SK-N-SH treated with all-trans-retinoic acid at 6 μM for 48 hours (cell line): ENCODE measurements at regions not wholly inside any gene's neighbourhood (a gene's known extent, or its start where the extent isn't known, plus 50 kb on each side); places are given as distances from the start of the nearest gene placed in this dataset.

ENCODE experiments used
- RARB ChIP-seq: fragments of 250-450 bp; sonication (Bioruptor Pico); IDR thresholded peaks from 2 replicates; pipeline ENCODE4 v1.8.0; 2021; ENCODE audit warnings: mild to moderate bottlenecking, moderate library complexity
- ZNF565 ChIP-seq: fragments of 450-650 bp; formaldehyde crosslinking; conservative IDR thresholded peaks from 2 replicates; pipeline ENCODE4 v1.5.0; 2020; ENCODE audit warnings: low read depth, mild to moderate bottlenecking, moderate library complexity
- ZNF70 ChIP-seq: fragments of 450-650 bp; formaldehyde crosslinking; IDR thresholded peaks from 2 replicates; pipeline ENCODE4 v1.5.0; 2020; ENCODE audit warnings: mild to moderate bottlenecking, moderate library complexity

- TF ChIP-seq ZNF70 (CRISPR knock-in tag) (no peak), RARB (CRISPR knock-in tag) (no peak), ZNF565 (CRISPR knock-in tag) (no peak)
Observed at GRCh38 chr1:105492921-105493320, 1563.6 kb upstream of the PRMT6 start.
